B cell (primary cell): ENCODE measurements at regions not wholly inside any gene's neighbourhood (a gene's known extent, or its start where the extent isn't known, plus 50 kb on each side); places are given as distances from the start of the nearest gene placed in this dataset.

Experiments used
- EZH2 ChIP-seq: IDR thresholded peaks from 2 replicates; pipeline ENCODE4 v1.6.1; 2012; ENCODE audit warnings: borderline replicate concordance, low read depth, mild to moderate bottlenecking, moderate library complexity, low read length; ENCODE audit not compliant: insufficient read depth, poor library complexity, severe bottlenecking
- TF ChIP-seq, protein P1 (sequence below): fragments of 200-600 bp; IDR thresholded peaks from one replicate; pipeline ENCODE4 v1.8.0; 2022; ENCODE audit warnings: antibody characterized with exemption, mild to moderate bottlenecking

GRCh38 chr22:23397008-23397612 lies 183.0 kb downstream of the IGLL1 start:
- TF ChIP-seq EZH2, result no peak
- TF ChIP-seq, protein P1, sequence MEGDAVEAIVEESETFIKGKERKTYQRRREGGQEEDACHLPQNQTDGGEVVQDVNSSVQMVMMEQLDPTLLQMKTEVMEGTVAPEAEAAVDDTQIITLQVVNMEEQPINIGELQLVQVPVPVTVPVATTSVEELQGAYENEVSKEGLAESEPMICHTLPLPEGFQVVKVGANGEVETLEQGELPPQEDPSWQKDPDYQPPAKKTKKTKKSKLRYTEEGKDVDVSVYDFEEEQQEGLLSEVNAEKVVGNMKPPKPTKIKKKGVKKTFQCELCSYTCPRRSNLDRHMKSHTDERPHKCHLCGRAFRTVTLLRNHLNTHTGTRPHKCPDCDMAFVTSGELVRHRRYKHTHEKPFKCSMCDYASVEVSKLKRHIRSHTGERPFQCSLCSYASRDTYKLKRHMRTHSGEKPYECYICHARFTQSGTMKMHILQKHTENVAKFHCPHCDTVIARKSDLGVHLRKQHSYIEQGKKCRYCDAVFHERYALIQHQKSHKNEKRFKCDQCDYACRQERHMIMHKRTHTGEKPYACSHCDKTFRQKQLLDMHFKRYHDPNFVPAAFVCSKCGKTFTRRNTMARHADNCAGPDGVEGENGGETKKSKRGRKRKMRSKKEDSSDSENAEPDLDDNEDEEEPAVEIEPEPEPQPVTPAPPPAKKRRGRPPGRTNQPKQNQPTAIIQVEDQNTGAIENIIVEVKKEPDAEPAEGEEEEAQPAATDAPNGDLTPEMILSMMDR, result no peak
